GM19324 (cell line): ENCODE measurements at regions not wholly inside any gene's neighbourhood (a gene's known extent, or its start where the extent isn't known, plus 50 kb on each side); places are given as distances from the start of the nearest gene placed in this dataset.
"Not testable (repeated sequence)": the region's sequence is repeated elsewhere in the genome, so short reads cannot be mapped to it uniquely, and the experiment has no call there.

ENCODE experiments used
- ATAC-seq: cut with Tn5 transposase; IDR thresholded peaks from one replicate; pipeline ENCODE4 v1.9.1; 2021; ENCODE audit warnings: mild to moderate bottlenecking, moderate library complexity; ENCODE audit not compliant: unreplicated experiment, low FRiP score

- no peak for ATAC-seq
Observed at GRCh38 chr13:103469771-103470170, 403.6 kb upstream of the SLC10A2 start.

GRCh38 chr13:103466761-103467160 lies 400.5 kb upstream of the SLC10A2 start:
- no peak for ATAC-seq

GRCh38 chr13:103460246-103460645 lies 394.0 kb upstream of the SLC10A2 start:
- ATAC-seq: not testable (repeated sequence)

GRCh38 chr13:103457050-103457449 lies 390.8 kb upstream of the SLC10A2 start:
- ATAC-seq: not testable (repeated sequence)

GRCh38 chr13:103451656-103452055 lies 385.4 kb upstream of the SLC10A2 start:
- no peak for ATAC-seq

- ATAC-seq: no peak
Observed at GRCh38 chr13:103443604-103444003, 377.4 kb upstream of the SLC10A2 start.

GRCh38 chr13:103437651-103438050 lies 371.4 kb upstream of the SLC10A2 start:
- ATAC-seq: no peak

GRCh38 chr13:103436057-103436654 lies 369.9 kb upstream of the SLC10A2 start:
- ATAC-seq: no peak

- ATAC-seq: no peak
Observed at GRCh38 chr13:103431856-103432255, 365.6 kb upstream of the SLC10A2 start.

- ATAC-seq: no peak
Observed at GRCh38 chr13:103430368-103430767, 364.2 kb upstream of the SLC10A2 start.

- ATAC-seq: no peak
Observed at GRCh38 chr13:103410002-103410401, 343.8 kb upstream of the SLC10A2 start.

GRCh38 chr13:103406967-103407366 lies 340.8 kb upstream of the SLC10A2 start:
- no peak for ATAC-seq

GRCh38 chr13:103405297-103405696 lies 339.1 kb upstream of the SLC10A2 start:
- no peak for ATAC-seq

GRCh38 chr13:103403814-103404213 lies 337.6 kb upstream of the SLC10A2 start:
- ATAC-seq: no peak

- no peak for ATAC-seq
Observed at GRCh38 chr13:103403148-103403740, 337.0 kb upstream of the SLC10A2 start.

GRCh38 chr13:103395139-103395538 lies 328.9 kb upstream of the SLC10A2 start:
- peak; percentile 76 for ATAC-seq

GRCh38 chr13:103394618-103395017 lies 328.4 kb upstream of the SLC10A2 start:
- ATAC-seq: no peak

- ATAC-seq: no peak
Observed at GRCh38 chr13:103391936-103392335, 325.7 kb upstream of the SLC10A2 start.

- ATAC-seq: no peak
Observed at GRCh38 chr13:103388839-103389238, 322.6 kb upstream of the SLC10A2 start.

- ATAC-seq: no peak
Observed at GRCh38 chr13:103386341-103386740, 320.1 kb upstream of the SLC10A2 start.

GRCh38 chr13:103373916-103374315 lies 307.7 kb upstream of the SLC10A2 start:
- no peak for ATAC-seq

- ATAC-seq: no peak
Observed at GRCh38 chr13:103371271-103371670, 305.1 kb upstream of the SLC10A2 start.
